ENCODE measurements at regions not wholly inside any gene's neighbourhood (a gene's known extent, or its start where the extent isn't known, plus 50 kb on each side); places are given as distances from the start of the nearest gene placed in this dataset.

DNA sequence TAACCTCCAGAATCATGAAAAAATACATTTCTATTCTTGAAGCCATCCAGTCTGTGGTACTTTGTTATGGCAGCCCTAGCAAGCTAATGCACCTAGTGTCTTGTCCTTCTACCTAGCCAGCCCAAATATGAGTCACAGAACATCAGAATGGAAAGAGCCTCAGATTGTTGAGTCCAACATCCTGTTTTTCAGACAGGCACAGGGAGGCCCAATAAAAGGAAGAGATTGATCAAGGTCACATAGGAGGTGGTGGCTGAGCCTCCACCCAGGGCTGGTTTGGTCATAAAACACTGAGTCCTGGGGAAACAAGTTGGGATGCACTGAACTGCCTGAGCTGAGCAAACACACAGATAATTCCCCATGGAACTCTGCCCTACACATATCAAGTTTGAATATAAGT lies 195.5 kb downstream of the TTC32 start:
- TF ChIP-seq, protein P1, sequence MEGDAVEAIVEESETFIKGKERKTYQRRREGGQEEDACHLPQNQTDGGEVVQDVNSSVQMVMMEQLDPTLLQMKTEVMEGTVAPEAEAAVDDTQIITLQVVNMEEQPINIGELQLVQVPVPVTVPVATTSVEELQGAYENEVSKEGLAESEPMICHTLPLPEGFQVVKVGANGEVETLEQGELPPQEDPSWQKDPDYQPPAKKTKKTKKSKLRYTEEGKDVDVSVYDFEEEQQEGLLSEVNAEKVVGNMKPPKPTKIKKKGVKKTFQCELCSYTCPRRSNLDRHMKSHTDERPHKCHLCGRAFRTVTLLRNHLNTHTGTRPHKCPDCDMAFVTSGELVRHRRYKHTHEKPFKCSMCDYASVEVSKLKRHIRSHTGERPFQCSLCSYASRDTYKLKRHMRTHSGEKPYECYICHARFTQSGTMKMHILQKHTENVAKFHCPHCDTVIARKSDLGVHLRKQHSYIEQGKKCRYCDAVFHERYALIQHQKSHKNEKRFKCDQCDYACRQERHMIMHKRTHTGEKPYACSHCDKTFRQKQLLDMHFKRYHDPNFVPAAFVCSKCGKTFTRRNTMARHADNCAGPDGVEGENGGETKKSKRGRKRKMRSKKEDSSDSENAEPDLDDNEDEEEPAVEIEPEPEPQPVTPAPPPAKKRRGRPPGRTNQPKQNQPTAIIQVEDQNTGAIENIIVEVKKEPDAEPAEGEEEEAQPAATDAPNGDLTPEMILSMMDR (conservative IDR thresholded peaks at IDR 0.05; ENCODE audit: control insufficient read depth, insufficient read depth, low read depth, low read length): no peak
- no peak overlapping the region for H3K4me3 ChIP-seq (ENCODE audit: control insufficient read depth, low read depth, low read length)
- DNase-seq (ENCODE audit: low read depth): peak; percentile 29

- H3K4me3 ChIP-seq (ENCODE audit: control insufficient read depth, low read depth, low read length): no peak overlapping the region
- TF ChIP-seq, protein P1 (conservative IDR thresholded peaks at IDR 0.05; ENCODE audit: control insufficient read depth, insufficient read depth, low read depth, low read length): no peak
- DNase-seq (ENCODE audit: low read depth): peak; percentile 19
Observed at GRCh38 chr2:19702267-19702666, 199.5 kb downstream of the TTC32 start.

GRCh38 chr2:19700861-19701585 lies 200.8 kb downstream of the TTC32 start:
- DNase-seq (ENCODE audit: low read depth): peak; percentile 26
- no peak overlapping the region for H3K4me3 ChIP-seq (ENCODE audit: control insufficient read depth, low read depth, low read length)
- TF ChIP-seq, protein P1 (conservative IDR thresholded peaks at IDR 0.05; ENCODE audit: control insufficient read depth, insufficient read depth, low read depth, low read length): no peak

GRCh38 chr2:19697131-19697530 lies 204.7 kb downstream of the TTC32 start:
- no peak for DNase-seq (ENCODE audit: low read depth)
- TF ChIP-seq, protein P1 (conservative IDR thresholded peaks at IDR 0.05; ENCODE audit: control insufficient read depth, insufficient read depth, low read depth, low read length): no peak

GRCh38 chr2:19695706-19696105 lies 206.1 kb downstream of the TTC32 start:
- DNase-seq (ENCODE audit: low read depth): no peak
- TF ChIP-seq, protein P1 (conservative IDR thresholded peaks at IDR 0.05; ENCODE audit: control insufficient read depth, insufficient read depth, low read depth, low read length): no peak
- no peak overlapping the region for H3K4me3 ChIP-seq (ENCODE audit: control insufficient read depth, low read depth, low read length)

More at GRCh38 chr2:19697131-19697530, 204.7 kb downstream of the TTC32 start:
- no peak overlapping the region for H3K4me3 ChIP-seq (ENCODE audit: control insufficient read depth, low read depth, low read length)

GRCh38 chr2:19691892-19692291 lies 209.9 kb downstream of the TTC32 start:
- H3K4me3 ChIP-seq (ENCODE audit: control insufficient read depth, low read depth, low read length): no peak overlapping the region
- TF ChIP-seq, protein P1 (conservative IDR thresholded peaks at IDR 0.05; ENCODE audit: control insufficient read depth, insufficient read depth, low read depth, low read length): no peak
- no peak for DNase-seq (ENCODE audit: low read depth)
